GM12878 (cell line): ENCODE measurements at regions not wholly inside any gene's neighbourhood (a gene's known extent, or its start where the extent isn't known, plus 50 kb on each side); places are given as distances from the start of the nearest gene placed in this dataset.

Source experiments
- BHLHE40 ChIP-seq, 2 experiments: fragments of 450-650 bp in 1 of 2; IDR thresholded peaks; 2 replicates each; pipeline ENCODE4 v1.6.1; 2011 to 2017; ENCODE audit warnings: low read depth in 2 of 2, borderline replicate concordance in 1 of 2, improper control_type of control experiment in 1 of 2, low read length in 1 of 2, mild to moderate bottlenecking in 1 of 2
- CBX5 ChIP-seq: sonication (generic); IDR thresholded peaks from 2 replicates; pipeline ENCODE4 v1.6.1; 2016; ENCODE audit warnings: low read depth, moderate library complexity, mild to moderate bottlenecking, inconsistent platforms
- CTCF ChIP-seq, 3 experiments: IDR thresholded peaks in 2 of 3; conservative IDR thresholded peaks in 1 of 3; 2 replicates each; pipeline ENCODE4 v1.5.1; 2011; ENCODE audit warnings: low read depth in 3 of 3, low read length in 3 of 3, mild to moderate bottlenecking in 3 of 3, control low read depth in 2 of 3, moderate library complexity in 2 of 3, inconsistent platforms in 1 of 3, mixed read lengths in 1 of 3; ENCODE audit not compliant: control insufficient read depth in 2 of 3, insufficient read depth in 1 of 3; ENCODE audit errors: extremely low read depth in 1 of 3
- EZH2 ChIP-seq: IDR thresholded peaks from 2 replicates; pipeline ENCODE4 v1.6.1; 2012; ENCODE audit warnings: low read depth, mild to moderate bottlenecking, control low read depth, inconsistent platforms, low read length, borderline replicate concordance; ENCODE audit not compliant: control insufficient read depth
- HDAC2 ChIP-seq: fragments of 200-600 bp; sonication (generic); IDR thresholded peaks from 2 replicates; pipeline ENCODE4 v1.6.1; 2017
- RAD21 ChIP-seq: IDR thresholded peaks from 2 replicates; pipeline ENCODE4 v1.6.1; 2011; ENCODE audit warnings: mild to moderate bottlenecking, low read depth, low read length, moderate library complexity; ENCODE audit not compliant: insufficient read depth
- SREBF2 ChIP-seq: IDR thresholded peaks from 2 replicates; pipeline ENCODE4 v1.6.1; 2012; ENCODE audit warnings: mild to moderate bottlenecking, low read length

DNA sequence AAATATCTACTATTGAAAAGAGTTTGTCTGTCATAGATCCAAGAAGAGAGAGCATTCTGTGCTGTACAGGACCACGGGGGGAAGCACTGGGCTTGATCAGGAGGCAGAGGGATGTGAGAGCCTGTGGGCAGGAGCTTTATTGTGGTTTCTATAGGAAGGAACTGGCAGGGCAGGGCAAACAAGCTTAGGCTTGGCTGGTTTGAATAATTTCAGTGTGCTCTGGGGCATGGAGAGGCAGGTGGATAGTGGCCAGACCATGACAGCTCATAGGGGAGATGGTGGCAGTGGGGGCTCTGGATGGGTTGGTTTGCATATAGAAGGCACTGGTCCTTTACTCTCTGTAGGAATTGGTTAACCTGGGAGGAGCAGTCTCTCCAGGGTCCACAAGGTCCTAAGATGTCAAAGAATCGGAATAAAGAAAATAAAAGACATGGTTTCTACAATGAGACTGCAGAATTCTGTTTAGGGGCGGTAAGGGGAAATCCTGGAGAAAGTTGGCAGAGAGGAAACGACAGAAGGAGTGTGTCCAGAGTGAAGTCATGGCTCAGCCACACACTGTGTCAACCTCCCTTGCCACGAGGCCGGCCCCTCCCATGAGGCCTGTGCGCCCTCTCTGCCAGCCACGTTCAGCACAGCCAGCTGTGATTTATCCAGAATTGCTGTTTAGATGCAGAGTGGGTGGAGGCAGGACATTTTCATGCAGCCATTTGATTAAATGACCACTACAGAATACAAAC lies 81.7 kb upstream of the PGBD5 start:
- TF ChIP-seq CTCF (IDR thresholded peaks at IDR 0.05 in 2 of 3, conservative IDR thresholded peaks at IDR 0.05 in 1 of 3; ENCODE audit: control insufficient read depth in 2 of 3, extremely low read depth in 1 of 3, insufficient read depth in 1 of 3, low read depth in 3 of 3, low read length in 3 of 3) (no peak), EZH2 (no peak), HDAC2 (no peak), BHLHE40 (IDR thresholded peaks at IDR 0.05; ENCODE audit: borderline replicate concordance in 1 of 2, low read depth in 2 of 2, low read length in 1 of 2) (no peak), CBX5 (no peak), RAD21 (no peak), SREBF2 (no peak)
